OCI-LY3 (cell line): ENCODE measurements at regions not wholly inside any gene's neighbourhood (a gene's known extent, or its start where the extent isn't known, plus 50 kb on each side); places are given as distances from the start of the nearest gene placed in this dataset.
A peak's percentile ranks its signal among the peaks of the same experiment; 100 is the strongest.

ENCODE experiments used
- H2AFZ ChIP-seq: fragments of 200-600, 300-600 bp; shearing (Covaris generic); 2 replicates; pipeline ENCODE4 v1.6.0; 2014; ENCODE audit warnings: antibody characterized with exemption, low read depth, low read length
- H3K27ac ChIP-seq: fragments of 200-600, 300-600 bp; sonication (generic); 2 replicates; pipeline ENCODE4 v1.5.1; 2014; ENCODE audit warnings: mild to moderate bottlenecking, low read length, moderate library complexity, mixed read lengths
- H3K27me3 ChIP-seq: fragments of 200-600, 300-600 bp; sonication (generic); 2 replicates; pipeline ENCODE4 v1.6.1; 2014; ENCODE audit warnings: low read depth, low read length, mixed read lengths
- H3K36me3 ChIP-seq: fragments of 200-600, 300-600 bp; sonication (generic); replicated peaks from 2 replicates; pipeline ENCODE3; 2014; ENCODE audit warnings: low read depth, low read length, mixed read lengths
- H3K4me1 ChIP-seq: fragments of 300-600, 200-600 bp; sonication (generic); 2 replicates; pipeline ENCODE4 v1.6.1; 2014; ENCODE audit warnings: low read length, mixed read lengths
- H3K4me2 ChIP-seq: fragments of 200-600, 300-600 bp; sonication (generic); 2 replicates; pipeline ENCODE4 v1.6.1; 2014; ENCODE audit warnings: low read length, mixed read lengths
- H3K4me3 ChIP-seq: fragments of 300-600, 200-600 bp; sonication (generic); 2 replicates; pipeline ENCODE4 v1.5.1; 2014; ENCODE audit warnings: antibody characterized with exemption, mild to moderate bottlenecking, low read length, moderate library complexity
- H3K79me2 ChIP-seq: fragments of 300-600, 200-600 bp; shearing (Covaris generic); 2 replicates; pipeline ENCODE4 v1.6.1; 2014; ENCODE audit warnings: mild to moderate bottlenecking, low read length, mixed read lengths
- H3K9ac ChIP-seq: fragments of 300-600, 200-600 bp; shearing (Covaris generic); 2 replicates; pipeline ENCODE4 v1.6.0; 2014; ENCODE audit warnings: mild to moderate bottlenecking, low read length, moderate library complexity
- H3K9me3 ChIP-seq: fragments of 200-600, 300-600 bp; shearing (Covaris generic); 2 replicates; pipeline ENCODE4 v1.6.1; 2014; ENCODE audit warnings: low read length, mixed read lengths; ENCODE audit not compliant: insufficient read depth
- H4K20me1 ChIP-seq: fragments of 200-600, 300-600 bp; sonication (generic); 2 replicates; pipeline ENCODE4 v1.6.1; 2016; ENCODE audit warnings: low read length, mixed read lengths; ENCODE audit not compliant: insufficient read depth
- EZH2phosphoT487 ChIP-seq: fragments of 200-600 bp; shearing (Covaris generic); IDR thresholded peaks from 2 replicates; pipeline ENCODE4 v1.6.1; 2018; ENCODE audit warnings: antibody characterized with exemption, mixed run types, low read depth
- TF ChIP-seq, protein P1 (sequence below): fragments of 200-600, 300-600 bp; sonication (generic); IDR thresholded peaks from 2 replicates; pipeline ENCODE4 v1.5.1; 2014; ENCODE audit warnings: antibody characterized with exemption, low read length, low read depth

DNA sequence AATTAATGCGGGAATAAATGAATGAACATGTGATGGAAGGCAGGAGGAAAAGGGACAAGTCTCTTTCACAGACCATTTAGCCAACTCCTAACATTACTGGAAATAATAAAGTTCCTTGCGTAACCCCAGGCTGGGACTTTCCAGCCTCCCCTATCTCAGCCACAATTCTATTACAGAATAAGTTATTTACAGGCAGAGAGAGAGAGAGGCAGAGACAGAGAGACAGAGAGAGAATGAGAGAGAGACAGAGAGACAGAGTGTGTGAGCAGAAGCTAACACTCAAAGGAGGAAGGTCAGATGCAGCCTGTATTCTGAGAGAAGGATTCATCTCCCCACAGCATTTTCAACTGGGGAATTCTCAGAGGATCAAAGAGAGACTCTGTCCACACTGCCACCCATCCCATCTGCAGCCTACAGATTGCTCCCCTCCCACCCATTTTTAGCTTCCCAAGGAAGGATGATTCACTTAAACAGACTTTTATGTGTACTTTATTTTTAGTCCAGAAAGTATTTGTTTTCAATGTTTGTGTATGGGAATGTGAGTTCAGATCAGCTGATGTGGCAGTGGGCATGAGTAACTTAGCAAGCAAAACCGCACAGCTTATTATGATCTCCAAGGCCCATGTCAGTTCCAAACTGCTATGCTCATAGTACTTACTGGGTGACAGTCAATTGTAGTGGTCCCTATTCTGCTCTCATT lies 165.7 kb downstream of the CAND1 start:
- Histone ChIP-seq H4K20me1 (no peaks in the 10 kb centered on the region), H3K27ac (no peak overlapping the region), H3K9me3 (peaks cover 5% of the 10 kb centered on the region; the same call in 1 of the 2 replicates), H3K4me1 (peaks cover 16% of the 10 kb centered on the region), H3K36me3 (peaks cover 4% of the 10 kb centered on the region), H3K4me2 (no peak overlapping the region), H3K27me3 (no peaks in the 10 kb centered on the region), H3K4me3 (no peak overlapping the region), H3K9ac (no peak overlapping the region), H2AFZ (0 out of 2 replicates have a peak overlapping the region, but pooled peaks have one; percentile 10), H3K79me2 (no peaks in the 10 kb centered on the region)
- no peak for TF ChIP-seq EZH2phosphoT487
- TF ChIP-seq, protein P1, sequence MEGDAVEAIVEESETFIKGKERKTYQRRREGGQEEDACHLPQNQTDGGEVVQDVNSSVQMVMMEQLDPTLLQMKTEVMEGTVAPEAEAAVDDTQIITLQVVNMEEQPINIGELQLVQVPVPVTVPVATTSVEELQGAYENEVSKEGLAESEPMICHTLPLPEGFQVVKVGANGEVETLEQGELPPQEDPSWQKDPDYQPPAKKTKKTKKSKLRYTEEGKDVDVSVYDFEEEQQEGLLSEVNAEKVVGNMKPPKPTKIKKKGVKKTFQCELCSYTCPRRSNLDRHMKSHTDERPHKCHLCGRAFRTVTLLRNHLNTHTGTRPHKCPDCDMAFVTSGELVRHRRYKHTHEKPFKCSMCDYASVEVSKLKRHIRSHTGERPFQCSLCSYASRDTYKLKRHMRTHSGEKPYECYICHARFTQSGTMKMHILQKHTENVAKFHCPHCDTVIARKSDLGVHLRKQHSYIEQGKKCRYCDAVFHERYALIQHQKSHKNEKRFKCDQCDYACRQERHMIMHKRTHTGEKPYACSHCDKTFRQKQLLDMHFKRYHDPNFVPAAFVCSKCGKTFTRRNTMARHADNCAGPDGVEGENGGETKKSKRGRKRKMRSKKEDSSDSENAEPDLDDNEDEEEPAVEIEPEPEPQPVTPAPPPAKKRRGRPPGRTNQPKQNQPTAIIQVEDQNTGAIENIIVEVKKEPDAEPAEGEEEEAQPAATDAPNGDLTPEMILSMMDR = no peak

DNA sequence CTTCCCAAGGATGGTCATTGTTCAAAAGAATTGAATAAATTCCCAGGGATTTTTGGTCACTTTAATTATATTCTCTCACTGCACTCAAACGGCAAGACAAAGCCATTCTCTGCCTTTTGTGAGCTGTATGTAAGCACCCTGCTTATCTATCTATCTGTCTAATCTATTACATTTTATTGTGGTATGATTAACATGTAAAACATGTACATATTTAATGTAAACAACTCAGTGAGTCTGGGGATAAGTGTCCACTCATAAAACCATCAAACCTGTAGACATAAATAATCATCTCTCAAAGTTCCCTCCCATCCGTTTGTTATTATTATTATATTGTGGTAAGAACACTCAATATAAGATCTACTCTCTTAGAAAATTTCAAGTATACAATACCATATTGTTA lies 167.1 kb downstream of the CAND1 start:
- H3K4me2 ChIP-seq = no peak overlapping the region

DNA sequence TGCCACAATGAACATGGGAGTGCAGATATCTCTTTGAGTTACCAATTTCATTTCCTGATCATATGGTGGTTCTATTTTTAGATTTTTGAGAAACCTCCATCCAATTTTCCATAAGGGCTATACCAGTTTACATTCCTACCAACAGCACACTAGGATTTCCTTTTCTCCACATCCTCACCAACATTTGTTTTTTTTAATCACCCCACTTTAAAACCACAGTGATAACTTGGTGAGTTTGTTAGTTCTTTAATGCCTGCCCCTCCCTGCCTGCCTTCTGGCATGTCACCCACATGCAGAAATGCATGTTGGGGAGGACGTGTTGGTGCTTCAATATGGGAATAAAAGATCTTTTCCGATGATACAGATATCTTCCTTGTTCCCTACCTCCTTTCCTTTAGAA lies 167.9 kb downstream of the CAND1 start:
- Histone ChIP-seq H3K27me3 (no peaks in the 10 kb centered on the region), H3K27ac (no peak overlapping the region), H3K9ac (no peak overlapping the region), H3K36me3 (peaks cover 4% of the 10 kb centered on the region), H3K9me3 (peaks cover 5% of the 10 kb centered on the region; the same call in 1 of the 2 replicates), H3K4me2 (no peak overlapping the region), H3K4me3 (no peak overlapping the region), H4K20me1 (no peaks in the 10 kb centered on the region), H2AFZ (no peak overlapping the region), H3K4me1 (peaks cover 28% of the 10 kb centered on the region), H3K79me2 (no peaks in the 10 kb centered on the region)
- TF ChIP-seq, protein P1 = no peak
- no peak for TF ChIP-seq EZH2phosphoT487

More for the DNA sequence above, 167.1 kb downstream of the CAND1 start:
- peaks cover 4% of the 10 kb centered on the region for H3K36me3 ChIP-seq
- no peaks in the 10 kb centered on the region for H3K79me2 ChIP-seq
- H3K9me3 ChIP-seq = peaks cover 5% of the 10 kb centered on the region; the same call in 1 of the 2 replicates
- H2AFZ ChIP-seq = no peak overlapping the region
- no peaks in the 10 kb centered on the region for H3K27me3 ChIP-seq
- peaks cover 22% of the 10 kb centered on the region for H3K4me1 ChIP-seq
- H3K9ac ChIP-seq = no peak overlapping the region
- no peaks in the 10 kb centered on the region for H4K20me1 ChIP-seq
- TF ChIP-seq, protein P1 = no peak
- no peak for TF ChIP-seq EZH2phosphoT487
- no peak overlapping the region for H3K4me3 ChIP-seq
- H3K27ac ChIP-seq = no peak overlapping the region

DNA sequence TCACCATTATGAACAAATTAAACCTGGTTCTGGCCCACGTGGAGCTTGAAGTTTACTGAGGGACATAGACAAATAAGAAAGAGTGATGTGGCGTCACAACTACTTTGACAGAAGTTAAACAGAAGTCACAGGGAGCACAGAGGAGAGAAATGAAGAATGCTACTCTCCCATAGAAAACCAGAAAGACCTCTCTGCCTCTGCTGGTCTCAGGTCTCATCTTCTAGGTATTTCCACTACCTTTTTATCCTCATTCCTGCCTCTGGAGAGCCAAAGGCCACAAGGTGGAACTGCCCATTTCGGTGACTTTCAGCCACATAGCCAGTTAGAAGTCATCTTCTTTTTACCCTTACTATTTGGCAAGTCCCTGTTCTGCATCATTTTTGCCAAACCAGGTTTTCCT lies 170.5 kb downstream of the CAND1 start:
- Histone ChIP-seq H3K9ac (no peak overlapping the region), H3K36me3 (no peaks in the 10 kb centered on the region), H3K4me3 (no peak overlapping the region), H3K27ac (no peak overlapping the region), H3K4me2 (no peak overlapping the region), H3K4me1 (peaks cover 18% of the 10 kb centered on the region), H4K20me1 (no peaks in the 10 kb centered on the region), H3K79me2 (no peaks in the 10 kb centered on the region), H3K27me3 (no peaks in the 10 kb centered on the region), H3K9me3 (no peaks in the 10 kb centered on the region), H2AFZ (no peak overlapping the region)
- TF ChIP-seq EZH2phosphoT487 = no peak
- TF ChIP-seq, protein P1 = no peak
